IPS DF 4.7 (cell line): ENCODE measurements at regions not wholly inside any gene's neighbourhood (a gene's known extent, or its start where the extent isn't known, plus 50 kb on each side); places are given as distances from the start of the nearest gene placed in this dataset.

Source experiments
- DNase-seq: peaks from one replicate; pipeline ENCODE4 v3.0.0-alpha.2; 2013; ENCODE audit warnings: low spot score; ENCODE audit errors: extremely low read depth

DNA sequence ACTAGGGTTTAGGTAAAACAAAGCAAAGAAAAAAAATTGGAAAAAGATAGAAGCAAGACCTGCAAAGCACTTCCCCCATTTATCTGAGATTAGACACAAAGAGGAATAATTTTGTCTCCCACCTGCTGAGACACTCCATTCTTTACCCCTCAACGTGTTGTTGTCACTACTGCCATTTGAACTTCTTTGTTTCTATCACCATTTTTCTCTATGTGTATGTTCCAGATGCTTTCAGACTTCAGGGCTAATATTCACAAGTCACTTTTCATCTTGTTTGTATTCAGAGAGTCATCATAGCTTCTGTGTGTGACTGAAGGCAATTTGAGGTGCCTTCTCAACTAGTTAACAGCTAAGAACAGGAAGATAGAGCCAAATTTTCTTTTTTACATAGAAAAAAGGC, 512.5 kb downstream of the TBC1D4 start:
- no peak for DNase-seq

DNA sequence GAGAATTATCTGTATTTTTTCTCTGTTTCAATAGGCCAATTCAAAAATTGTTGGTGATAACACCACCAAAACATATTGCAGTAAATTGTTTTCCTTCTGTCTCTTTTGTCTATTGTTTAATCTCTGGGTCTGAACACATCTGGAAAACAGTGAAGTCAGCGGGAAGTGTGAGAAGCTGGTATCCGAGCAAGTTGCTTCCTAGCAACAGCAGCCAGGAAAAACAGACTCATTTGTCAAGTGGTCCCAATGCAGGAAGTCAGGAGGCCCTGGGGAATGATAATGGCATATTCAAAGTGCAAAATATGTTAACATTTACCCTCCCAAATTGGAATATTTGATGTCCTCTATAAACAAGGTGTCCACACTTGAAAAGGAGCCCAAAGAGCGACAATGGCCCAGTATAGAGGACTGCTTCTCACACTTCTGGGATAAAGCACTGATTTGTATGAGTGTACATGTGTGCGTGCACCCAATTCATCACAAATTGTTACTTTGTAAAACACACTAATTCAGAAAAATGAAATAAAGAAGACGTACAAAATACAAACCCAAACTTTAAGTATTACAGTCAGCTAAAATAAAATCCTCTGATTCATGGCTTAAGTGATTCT, 515.0 kb downstream of the TBC1D4 start:
- DNase-seq: no peak

DNA sequence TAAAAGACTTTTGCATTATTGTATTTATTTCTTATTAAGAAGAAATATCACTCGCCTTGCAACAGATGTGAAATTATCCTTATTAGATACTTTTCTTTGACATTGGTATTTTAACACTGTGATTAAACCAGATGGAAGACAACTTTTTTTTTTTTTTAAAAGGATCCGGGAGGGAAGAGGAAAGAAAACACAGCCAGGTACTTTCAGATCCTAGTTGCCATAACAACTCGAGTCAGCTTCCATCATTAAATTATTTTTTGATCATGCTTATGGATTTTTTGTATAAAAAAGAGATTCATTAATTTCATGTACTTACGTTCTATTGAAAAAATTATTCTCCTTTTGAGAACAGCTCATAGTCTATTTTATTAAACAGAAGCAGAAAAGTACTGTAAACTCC, 515.7 kb downstream of the TBC1D4 start:
- no peak for DNase-seq

DNA sequence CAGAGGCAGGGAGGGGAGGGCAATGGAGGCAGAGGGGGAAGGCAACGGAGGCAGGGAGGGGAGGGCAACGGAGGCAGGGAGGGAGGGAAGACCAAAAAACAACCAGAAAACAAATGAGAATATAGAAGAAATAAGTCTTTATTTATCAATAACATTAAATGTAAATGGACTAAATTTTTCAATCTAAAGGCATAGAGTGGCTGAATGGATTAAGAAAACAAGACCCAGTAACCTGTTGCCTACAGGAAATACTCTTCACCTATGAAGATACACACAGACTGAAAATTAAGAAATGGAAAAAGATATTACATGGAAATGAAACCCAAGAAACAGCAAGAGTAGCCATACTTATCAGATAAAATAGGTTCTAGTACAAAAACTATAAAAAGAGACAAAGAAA, 536.3 kb downstream of the TBC1D4 start:
- no peak for DNase-seq

DNA sequence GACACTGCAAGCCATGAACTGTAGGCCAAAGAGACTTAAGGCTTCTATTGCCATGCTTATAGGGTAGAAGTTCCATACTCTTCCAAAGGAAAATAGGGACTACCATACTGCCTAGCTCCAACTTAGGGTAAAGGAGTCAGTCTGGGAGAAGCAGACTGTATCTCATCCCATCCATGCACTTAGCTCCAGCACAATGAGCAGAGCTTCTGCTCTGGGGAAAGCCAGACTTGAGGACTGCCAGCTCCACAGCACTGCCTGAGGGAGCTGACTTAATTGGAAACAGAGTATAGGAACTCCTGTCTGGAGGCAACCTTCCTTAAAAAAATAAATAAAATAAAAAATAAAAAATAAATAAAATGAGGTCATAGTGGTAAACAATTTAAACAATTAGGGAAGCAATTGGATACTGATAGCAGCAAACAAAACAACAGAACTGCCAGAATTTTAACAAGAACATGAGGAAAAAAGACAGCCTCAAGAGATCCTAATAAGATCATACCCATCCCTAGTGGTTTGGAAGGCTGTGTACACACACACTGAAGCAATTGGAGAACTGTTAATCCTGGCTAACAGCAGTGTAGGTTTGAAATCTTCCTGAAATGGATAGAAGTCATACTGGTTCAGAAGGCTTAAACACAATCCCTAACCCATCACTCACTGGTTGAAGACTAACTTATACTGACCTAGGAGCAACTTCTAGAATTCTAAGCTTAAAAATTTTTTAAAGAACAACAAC, 550.1 kb downstream of the TBC1D4 start:
- DNase-seq: no peak

DNA sequence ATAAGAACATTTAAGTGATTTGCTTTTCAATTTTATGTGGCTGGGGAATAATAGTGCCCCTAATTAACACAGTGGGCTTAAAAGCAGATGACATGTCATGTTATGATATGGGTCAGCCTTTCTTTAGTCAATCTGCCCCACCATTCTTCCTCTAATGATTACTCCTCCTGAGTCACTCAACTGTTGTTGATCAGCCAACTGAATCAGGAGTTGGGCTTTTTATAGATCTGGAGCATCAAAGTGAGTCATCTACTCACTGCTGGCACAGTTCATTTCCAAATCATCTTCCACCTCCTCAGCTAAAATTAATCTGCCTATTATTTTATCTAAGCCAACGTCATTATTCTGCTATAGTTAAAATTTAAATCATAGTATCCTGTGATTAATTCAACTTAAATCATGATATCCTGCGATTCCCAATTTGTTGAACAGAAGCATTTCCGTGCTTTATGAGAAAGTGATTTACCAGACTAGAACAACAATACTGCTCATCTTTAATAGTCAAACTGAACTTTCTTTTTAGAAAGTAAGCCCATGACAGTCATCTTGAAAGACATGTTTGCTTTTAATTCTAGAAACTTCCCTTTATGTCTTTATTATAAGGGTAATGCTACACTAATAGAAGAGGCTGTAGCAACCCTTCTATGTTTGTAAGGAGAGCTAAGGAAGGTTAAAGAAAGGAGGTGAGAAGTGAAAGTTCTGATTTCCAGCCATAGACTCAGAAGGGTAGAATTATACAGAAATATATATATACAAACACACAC, 551.4 kb downstream of the TBC1D4 start:
- DNase-seq: no peak

DNA sequence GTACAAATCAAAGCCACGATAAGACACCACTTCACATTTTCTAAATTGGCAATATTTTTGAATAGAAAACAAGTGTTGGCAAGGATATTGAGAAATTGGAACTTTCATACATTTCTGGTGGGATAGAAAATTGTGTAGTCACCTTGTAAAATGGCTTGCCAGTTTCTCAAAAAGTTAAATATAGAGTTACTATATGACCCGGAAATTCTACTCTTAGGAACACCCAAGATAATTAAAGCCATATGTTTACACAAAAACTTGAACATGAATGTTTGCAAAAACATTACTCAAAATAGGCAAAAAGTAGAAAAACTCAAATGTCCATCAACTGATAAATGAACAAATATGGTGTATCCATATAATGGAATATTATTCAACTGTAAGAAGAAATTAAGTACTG, 552.5 kb downstream of the TBC1D4 start:
- no peak for DNase-seq

DNA sequence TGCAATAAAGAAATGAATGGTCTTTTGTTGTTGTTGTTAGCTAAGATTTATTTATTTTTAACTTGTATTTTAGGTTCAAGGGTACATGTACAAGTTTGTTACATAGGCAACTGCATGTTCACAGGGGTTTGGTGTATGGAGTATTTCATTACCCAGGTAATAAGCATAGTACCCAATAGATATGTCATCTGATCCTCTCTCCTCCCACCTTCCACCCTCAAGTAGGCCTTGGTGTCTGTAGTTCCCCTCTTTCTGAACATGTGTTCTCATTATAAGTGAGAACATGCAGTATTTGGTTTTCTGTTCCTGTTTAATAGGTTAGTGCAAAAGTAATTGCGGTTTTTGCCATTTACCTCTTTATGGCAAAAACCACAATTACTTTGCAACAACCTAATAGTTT, 554.1 kb downstream of the TBC1D4 start:
- no peak for DNase-seq

DNA sequence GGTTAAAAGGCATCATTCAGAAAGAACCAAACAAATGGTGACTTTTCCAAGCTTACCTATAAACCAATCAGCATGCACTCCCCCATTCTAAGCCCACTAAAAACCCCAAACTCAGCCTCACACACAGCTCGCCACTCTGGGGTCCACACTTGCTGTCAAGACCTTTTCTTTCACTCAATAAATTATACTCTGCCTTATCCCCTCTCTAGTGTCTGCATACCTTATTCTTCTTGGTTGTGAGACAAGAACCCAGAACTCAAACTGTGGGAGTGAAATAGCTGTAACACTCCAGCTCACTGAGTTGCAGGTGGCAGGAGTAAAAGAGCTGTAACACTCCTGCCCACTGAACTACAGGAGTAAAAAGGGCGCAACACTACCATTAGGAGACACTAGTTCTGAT, 559.0 kb downstream of the TBC1D4 start:
- no peak for DNase-seq

DNA sequence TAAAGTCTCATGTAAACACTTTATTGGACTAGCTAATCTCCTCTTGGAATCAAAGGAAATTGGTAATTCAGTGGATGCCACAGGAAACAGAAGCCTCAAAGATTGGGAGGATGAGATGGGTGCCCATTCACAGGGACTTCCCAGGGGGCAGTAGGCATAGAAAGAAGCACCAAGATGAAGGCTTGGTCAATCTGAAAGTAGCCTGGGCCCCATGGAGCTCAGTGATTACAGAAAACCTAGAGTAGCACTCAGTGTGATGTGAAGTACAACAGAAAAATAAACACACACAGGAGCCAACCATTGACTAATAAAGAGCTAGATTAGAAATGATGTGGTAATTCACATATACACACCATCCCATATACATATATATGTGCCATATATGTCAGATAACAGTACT, 560.6 kb downstream of the TBC1D4 start:
- DNase-seq: no peak

DNA sequence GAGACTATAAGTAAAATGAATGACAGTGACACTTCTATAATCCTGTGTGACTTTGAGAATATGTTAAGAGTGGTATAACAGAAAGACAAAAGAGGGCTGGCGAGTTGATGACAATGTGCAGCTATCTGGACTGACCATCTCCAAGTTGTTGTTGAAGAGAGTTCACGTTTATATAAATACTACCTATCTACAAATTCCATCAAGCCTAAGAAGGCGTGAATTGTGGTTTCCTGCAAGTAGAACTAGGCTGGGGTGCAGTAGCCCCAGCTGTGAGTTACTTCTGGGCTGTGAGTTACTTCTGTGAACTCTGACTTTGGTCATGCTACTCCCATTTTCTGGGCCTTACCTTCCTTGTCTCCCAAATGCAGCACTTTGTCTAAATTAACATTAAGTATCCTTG, 561.0 kb downstream of the TBC1D4 start:
- no peak for DNase-seq

DNA sequence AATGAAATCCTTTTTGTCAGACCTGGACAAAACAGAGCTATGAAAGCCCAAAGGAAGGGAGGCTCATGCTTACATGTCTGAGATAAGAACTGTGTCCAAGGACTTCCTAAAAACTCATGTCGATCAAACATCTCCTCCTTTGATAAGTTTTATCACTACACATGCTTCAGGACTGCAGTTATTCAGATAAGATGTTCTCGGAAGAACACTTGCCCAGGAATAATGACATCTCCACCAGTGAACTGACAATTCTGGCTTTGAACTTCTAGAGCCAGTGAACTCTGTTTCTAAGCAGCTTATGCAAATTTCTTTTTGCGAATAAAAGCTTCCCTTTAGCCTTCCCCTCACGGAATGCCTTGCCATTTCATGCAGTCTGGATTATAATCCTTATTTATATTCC, 561.6 kb downstream of the TBC1D4 start:
- DNase-seq: no peak

DNA sequence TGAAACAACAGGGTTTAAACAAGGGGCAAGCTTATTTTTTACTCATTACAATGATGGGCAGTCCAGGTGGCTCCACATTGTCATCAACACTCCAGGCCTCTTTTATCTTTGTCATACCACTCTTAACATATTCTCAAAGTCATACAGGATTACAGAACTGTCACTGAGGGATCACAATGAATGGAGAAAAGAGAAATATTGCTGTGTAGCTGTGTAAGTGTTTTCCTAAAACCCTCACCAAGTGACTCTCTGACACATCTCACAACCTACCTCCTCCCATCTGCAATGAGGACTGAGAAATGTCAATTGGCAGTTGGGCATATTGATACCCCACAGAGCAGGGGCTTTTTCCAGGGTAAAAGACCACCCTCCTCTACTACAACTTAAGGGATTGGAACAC, 562.1 kb downstream of the TBC1D4 start:
- DNase-seq: no peak

DNA sequence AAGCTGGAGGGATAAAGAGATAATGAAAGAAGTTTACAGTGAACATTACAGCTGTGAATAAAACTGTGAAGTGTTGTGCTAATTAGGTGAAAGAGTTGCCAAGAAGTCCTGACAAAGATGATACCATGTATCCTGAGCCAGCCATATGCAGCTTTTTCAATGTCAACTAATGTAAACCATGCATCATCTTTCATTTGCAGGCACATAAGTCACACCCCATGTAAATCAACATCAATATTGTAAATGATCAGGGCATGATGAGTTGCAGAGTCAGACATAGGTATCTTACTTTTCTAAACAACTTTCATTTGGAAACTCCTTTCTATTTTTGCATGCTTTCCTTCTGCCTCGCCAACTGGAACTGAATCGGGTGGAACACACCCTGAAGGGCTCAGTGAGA, 569.1 kb downstream of the TBC1D4 start:
- DNase-seq: no peak

DNA sequence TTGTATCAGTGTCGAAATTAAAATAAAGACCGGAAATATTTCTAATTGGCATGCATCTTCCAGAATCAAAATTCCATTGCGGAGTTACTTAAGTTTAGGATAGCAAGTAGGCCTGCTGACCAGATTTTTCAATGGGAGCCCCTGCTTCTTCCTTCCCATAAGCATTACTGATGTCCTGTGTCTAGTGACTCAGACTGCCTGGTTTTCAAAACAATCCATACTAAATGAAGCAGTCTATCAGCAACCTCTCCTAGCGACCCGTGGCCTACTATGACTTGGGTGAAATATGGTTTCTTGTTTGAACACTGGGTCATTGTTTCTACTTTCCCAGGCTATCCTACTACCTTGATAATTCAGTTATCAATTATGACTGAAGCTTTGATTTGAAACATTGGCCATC, 571.6 kb downstream of the TBC1D4 start:
- DNase-seq: no peak

DNA sequence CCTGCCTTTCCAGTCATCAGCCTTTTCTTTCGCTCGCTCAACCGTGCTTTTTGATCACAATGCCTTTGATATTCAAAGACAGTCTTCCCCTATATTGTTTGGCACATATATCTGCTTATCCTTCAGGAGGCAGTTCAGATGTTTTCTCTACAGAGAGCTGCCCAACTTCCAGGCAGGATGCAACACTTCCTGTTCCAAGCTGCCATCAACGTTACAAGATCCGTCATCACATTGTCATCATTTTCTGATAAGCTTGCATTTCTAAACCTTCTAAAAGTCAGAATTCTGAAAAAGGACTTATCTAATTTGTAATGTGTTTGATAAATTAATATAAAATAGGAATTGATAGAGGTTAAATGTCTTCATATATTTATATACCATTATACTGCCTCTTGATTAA, 574.2 kb downstream of the TBC1D4 start:
- no peak for DNase-seq

DNA sequence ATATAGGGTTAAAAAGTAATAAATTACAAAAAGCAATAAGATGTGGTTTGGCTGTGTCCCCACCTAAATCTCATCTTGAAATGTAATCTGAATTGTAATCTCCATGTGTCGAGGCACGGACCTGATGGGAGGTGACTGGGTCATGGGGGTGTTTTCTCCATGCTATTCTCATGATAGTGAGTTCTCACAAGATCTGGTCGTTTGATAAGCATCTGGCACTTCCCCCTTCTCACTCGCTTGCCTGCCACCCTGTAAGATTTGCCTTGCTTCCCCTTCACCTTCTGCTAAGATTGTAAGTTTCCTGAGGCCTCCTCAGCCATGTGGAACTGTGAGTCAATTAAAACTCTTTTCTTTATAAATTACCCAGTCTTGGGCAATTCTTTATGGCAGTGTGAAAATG, 577.4 kb downstream of the TBC1D4 start:
- no peak for DNase-seq

DNA sequence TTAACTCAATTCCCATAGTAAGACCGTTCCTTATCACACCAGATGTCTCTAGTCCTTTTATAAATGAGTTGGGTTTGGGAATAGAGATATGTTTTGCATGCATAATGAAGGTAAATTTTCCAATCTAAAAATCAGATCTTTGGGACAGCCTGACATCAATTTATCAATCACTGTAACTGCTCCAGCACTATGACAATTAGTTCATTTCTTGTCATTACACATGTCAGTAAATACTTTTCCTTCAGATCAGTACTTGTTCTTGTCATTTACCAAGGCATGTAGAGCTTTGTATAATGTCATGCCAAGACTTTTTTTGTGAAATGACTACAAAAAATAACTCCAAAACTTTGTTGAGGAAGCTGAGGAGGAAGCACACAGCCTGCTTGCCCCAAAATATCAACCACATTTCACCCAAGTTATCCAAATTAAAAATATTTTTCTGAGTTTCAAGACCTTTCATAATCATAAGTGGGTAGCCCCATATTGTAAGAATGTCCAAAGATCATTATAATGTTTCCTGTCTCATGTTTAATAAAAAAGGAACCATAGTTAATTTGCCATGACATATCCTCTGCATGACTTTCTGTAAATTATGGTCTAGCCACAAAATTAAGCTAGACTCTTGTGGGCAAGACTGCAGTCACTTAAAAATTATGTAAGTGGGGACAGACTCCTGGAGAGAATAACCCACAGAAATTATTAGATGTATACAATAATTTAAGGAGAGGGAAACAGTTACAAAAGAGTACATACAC, 586.8 kb downstream of the TBC1D4 start:
- no peak for DNase-seq

DNA sequence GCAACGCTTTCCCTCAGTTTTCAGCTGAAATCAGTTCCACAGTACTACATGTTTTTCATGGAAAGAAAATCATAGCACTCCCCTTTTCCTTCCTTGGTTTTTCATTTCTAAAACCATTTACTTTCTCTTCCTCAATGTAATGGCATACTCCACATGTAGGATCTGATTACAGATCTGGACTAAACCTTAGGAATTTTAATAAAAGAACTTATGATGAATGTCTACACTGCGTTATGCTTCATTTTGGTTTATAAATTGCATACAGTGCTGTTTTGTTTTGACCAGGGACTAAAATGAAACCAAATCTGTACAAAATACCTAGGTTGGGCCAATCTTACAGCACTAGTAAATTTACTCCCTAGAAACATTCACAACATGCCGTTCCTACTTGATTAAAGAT, 589.9 kb downstream of the TBC1D4 start:
- DNase-seq: no peak

DNA sequence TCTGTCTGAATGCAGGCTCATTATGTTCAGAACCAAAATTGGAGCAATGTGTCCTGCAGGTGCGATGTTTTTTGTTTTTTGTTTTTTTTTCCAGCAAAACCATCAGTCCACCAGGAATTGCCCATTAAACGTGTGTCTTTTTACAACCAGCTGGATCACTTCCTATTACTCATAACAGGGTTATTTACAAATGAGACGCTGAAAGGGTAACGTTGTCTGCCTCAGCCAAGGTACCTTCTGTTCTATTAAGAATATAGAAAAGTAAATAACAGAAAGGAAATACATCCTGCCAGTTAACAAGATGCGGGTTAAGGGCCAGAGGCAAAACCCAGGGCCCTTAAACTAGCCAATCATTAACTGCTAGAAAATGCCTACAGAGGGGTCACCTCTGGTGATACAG, 590.4 kb downstream of the TBC1D4 start:
- no peak for DNase-seq

DNA sequence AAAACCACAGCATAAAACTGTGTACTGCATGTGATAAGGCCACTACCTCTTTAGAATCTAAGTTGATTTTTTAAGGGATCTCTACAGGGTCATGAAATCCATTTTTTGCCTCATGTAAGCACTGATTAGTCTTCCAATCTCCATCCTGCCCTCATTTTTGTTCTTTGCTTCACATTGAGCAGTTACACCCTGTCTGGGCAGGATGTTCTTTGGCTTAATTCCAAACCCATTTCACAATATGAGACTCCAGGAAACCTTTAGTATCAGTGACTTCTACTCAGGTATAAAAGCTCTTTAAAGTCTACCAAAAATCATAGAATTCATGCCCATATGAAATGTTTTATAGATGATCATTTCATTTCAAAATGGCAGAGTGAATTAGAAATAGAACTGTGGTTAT, 592.6 kb downstream of the TBC1D4 start:
- DNase-seq: no peak

DNA sequence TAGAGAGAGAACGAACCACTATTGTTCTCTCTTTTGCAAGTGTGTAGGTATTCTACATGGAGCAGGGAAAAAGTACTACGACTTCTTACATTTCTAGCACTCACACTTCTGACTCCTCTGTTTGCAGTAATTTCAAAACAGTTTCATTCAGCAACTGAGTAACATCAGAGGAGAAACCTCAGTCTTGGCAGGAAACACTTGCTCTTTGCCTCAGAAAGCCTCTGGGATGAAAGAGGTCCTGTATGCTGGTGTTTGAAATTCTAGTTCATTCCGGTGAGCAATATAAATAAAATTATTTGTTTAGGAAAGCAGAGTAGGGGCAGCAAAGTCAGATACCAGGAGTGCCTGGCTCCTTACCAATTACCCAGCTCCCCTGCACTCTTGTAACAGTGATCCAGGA, 595.5 kb downstream of the TBC1D4 start:
- no peak for DNase-seq
